HG03060 (cell line): ENCODE measurements at regions not wholly inside any gene's neighbourhood (a gene's known extent, or its start where the extent isn't known, plus 50 kb on each side); places are given as distances from the start of the nearest gene placed in this dataset.
"Not testable (repeated sequence)": the region's sequence is repeated elsewhere in the genome, so short reads cannot be mapped to it uniquely, and the experiment has no call there.

ENCODE experiments used
- ATAC-seq: cut with Tn5 transposase; IDR thresholded peaks from one replicate; pipeline ENCODE4 v1.9.1; 2021; ENCODE audit warnings: low read depth, moderate number of reproducible peaks; ENCODE audit not compliant: unreplicated experiment

- ATAC-seq = no peak
These were observed 271.0 kb upstream of the ATP10A start for GRCh38 chr15:26134152-26134551.

GRCh38 chr15:26132811-26133210, 269.7 kb upstream of the ATP10A start:
- ATAC-seq = no peak

- ATAC-seq = no peak
These were observed 266.7 kb upstream of the ATP10A start for GRCh38 chr15:26129852-26130251.

GRCh38 chr15:26128611-26129140, 265.5 kb upstream of the ATP10A start:
- ATAC-seq = no peak

GRCh38 chr15:26126819-26127387, 263.8 kb upstream of the ATP10A start:
- ATAC-seq = no peak

GRCh38 chr15:26126070-26126469, 262.9 kb upstream of the ATP10A start:
- no peak for ATAC-seq

- no peak for ATAC-seq
These were observed 262.5 kb upstream of the ATP10A start for GRCh38 chr15:26125664-26126063.

- no peak for ATAC-seq
These were observed 256.2 kb upstream of the ATP10A start for GRCh38 chr15:26119322-26119721.

- no peak for ATAC-seq
These were observed 252.3 kb upstream of the ATP10A start for GRCh38 chr15:26115229-26115943.

- ATAC-seq = not testable (repeated sequence)
These were observed 251.0 kb upstream of the ATP10A start for GRCh38 chr15:26114128-26114527.

- no peak for ATAC-seq
These were observed 250.2 kb upstream of the ATP10A start for GRCh38 chr15:26113296-26113695.

- no peak for ATAC-seq
These were observed 246.1 kb upstream of the ATP10A start for GRCh38 chr15:26109203-26109602.

- no peak for ATAC-seq
These were observed 243.4 kb upstream of the ATP10A start for GRCh38 chr15:26106556-26106955.

GRCh38 chr15:26103002-26103404, 239.9 kb upstream of the ATP10A start:
- no peak for ATAC-seq

- no peak for ATAC-seq
These were observed 239.2 kb upstream of the ATP10A start for GRCh38 chr15:26102365-26102764.

GRCh38 chr15:26101443-26101842, 238.3 kb upstream of the ATP10A start:
- no peak for ATAC-seq

- no peak for ATAC-seq
These were observed 235.7 kb upstream of the ATP10A start for GRCh38 chr15:26098801-26099200.

GRCh38 chr15:26097216-26097615, 234.1 kb upstream of the ATP10A start:
- no peak for ATAC-seq

- no peak for ATAC-seq
These were observed 233.5 kb upstream of the ATP10A start for GRCh38 chr15:26096581-26096980.

- ATAC-seq = no peak
These were observed 232.7 kb upstream of the ATP10A start for GRCh38 chr15:26095710-26096330.

- no peak for ATAC-seq
These were observed 228.1 kb upstream of the ATP10A start for GRCh38 chr15:26091184-26091583.

- no peak for ATAC-seq
These were observed 224.8 kb upstream of the ATP10A start for GRCh38 chr15:26087881-26088280.
